H9 (cell line): ENCODE measurements at regions not wholly inside any gene's neighbourhood (a gene's known extent, or its start where the extent isn't known, plus 50 kb on each side); places are given as distances from the start of the nearest gene placed in this dataset.

ENCODE experiments used
- DNase-seq: peaks from one replicate; pipeline ENCODE4 v3.0.0-alpha.2; 2017
- H2AFZ ChIP-seq: one replicate; pipeline ENCODE4 v1.6.1; 2013; ENCODE audit warnings: mild to moderate bottlenecking, low read length, control low read depth, moderate library complexity
- H2AK5ac ChIP-seq: 2 replicates; pipeline ENCODE4 v1.6.1; 2013; ENCODE audit warnings: low read length, control low read depth, mixed read lengths; ENCODE audit not compliant: insufficient read length
- H2BK120ac ChIP-seq: one replicate; pipeline ENCODE4 v1.6.1; 2013; ENCODE audit warnings: low read depth, mild to moderate bottlenecking, low read length, control low read depth, inconsistent platforms; ENCODE audit not compliant: poor library complexity, severe bottlenecking
- H2BK12ac ChIP-seq: 2 replicates; pipeline ENCODE4 v1.6.1; 2013; ENCODE audit warnings: low read length, control low read depth, mixed read lengths, low read depth; ENCODE audit not compliant: insufficient read length
- H2BK15ac ChIP-seq: 2 replicates; pipeline ENCODE4 v1.6.1; 2013; ENCODE audit warnings: low read depth, low read length, control low read depth
- H2BK20ac ChIP-seq: one replicate; pipeline ENCODE4 v1.6.1; 2013; ENCODE audit warnings: low read depth, mild to moderate bottlenecking, low read length, control low read depth, inconsistent platforms; ENCODE audit not compliant: poor library complexity, severe bottlenecking
- H2BK5ac ChIP-seq: 2 replicates; pipeline ENCODE4 v1.6.1; 2013; ENCODE audit warnings: low read length, control low read depth, mixed read lengths; ENCODE audit not compliant: insufficient read length
- H3K14ac ChIP-seq: 2 replicates; pipeline ENCODE4 v1.6.1; 2013; ENCODE audit warnings: low read length, control low read depth; ENCODE audit not compliant: insufficient read depth
- H3K18ac ChIP-seq: 2 replicates; pipeline ENCODE4 v1.6.1; 2013; ENCODE audit warnings: low read depth, mild to moderate bottlenecking, mixed read lengths, low read length, control low read depth; ENCODE audit not compliant: insufficient read length
- H3K23ac ChIP-seq: 2 replicates; pipeline ENCODE4 v1.6.1; 2013; ENCODE audit warnings: low read length, control low read depth, mixed read lengths, low read depth; ENCODE audit not compliant: insufficient read length
- H3K23me2 ChIP-seq: 2 replicates; pipeline ENCODE4 v1.6.1; 2013; ENCODE audit warnings: low read depth, mild to moderate bottlenecking, mixed read lengths, low read length, control low read depth; ENCODE audit not compliant: insufficient read length, poor library complexity, severe bottlenecking
- H3K27ac ChIP-seq: 2 replicates; pipeline ENCODE4 v1.5.1; 2013; ENCODE audit warnings: low read length, control low read depth, mixed read lengths, low read depth; ENCODE audit not compliant: insufficient read length
- H3K27me3 ChIP-seq: 2 replicates; pipeline ENCODE4 v1.6.1; 2013; ENCODE audit warnings: low read length, control low read depth, inconsistent platforms; ENCODE audit not compliant: insufficient read depth
- H3K4ac ChIP-seq: 2 replicates; pipeline ENCODE4 v1.6.1; 2013; ENCODE audit warnings: low read depth, mild to moderate bottlenecking, control low read depth, inconsistent platforms, low read length, moderate library complexity
- H3K4me1 ChIP-seq: 2 replicates; pipeline ENCODE4 v1.6.1; 2013; ENCODE audit warnings: low read length, control low read depth, inconsistent platforms; ENCODE audit not compliant: insufficient read depth
- H3K4me2 ChIP-seq: 2 replicates; pipeline ENCODE4 v1.6.1; 2013; ENCODE audit warnings: low read length, control low read depth, mixed read lengths; ENCODE audit not compliant: insufficient read length, insufficient read depth
- H3K56ac ChIP-seq: 2 replicates; pipeline ENCODE4 v1.6.1; 2013; ENCODE audit warnings: low read depth, mild to moderate bottlenecking, mixed read lengths, low read length, control low read depth; ENCODE audit not compliant: insufficient read length
- H3K79me1 ChIP-seq: 2 replicates; pipeline ENCODE4 v1.6.1; 2013; ENCODE audit warnings: low read depth, mild to moderate bottlenecking, moderate library complexity, low read length, control low read depth, inconsistent platforms; ENCODE audit not compliant: insufficient read depth, poor library complexity, severe bottlenecking
- H3K79me2 ChIP-seq: 2 replicates; pipeline ENCODE4 v1.6.1; 2013; ENCODE audit warnings: low read length, control low read depth, inconsistent platforms; ENCODE audit not compliant: insufficient read depth
- H3K9ac ChIP-seq: 2 replicates; pipeline ENCODE4 v1.6.1; 2013; ENCODE audit warnings: low read length, control low read depth, mixed read lengths; ENCODE audit not compliant: insufficient read length; ENCODE audit errors: extremely low read depth
- H3K9me3 ChIP-seq: one replicate; pipeline ENCODE4 v1.6.1; 2013; ENCODE audit warnings: low read depth, low read length, inconsistent platforms; ENCODE audit not compliant: control insufficient read depth
- H3T11ph ChIP-seq: one replicate; pipeline ENCODE4 v1.6.1; 2013; ENCODE audit warnings: mild to moderate bottlenecking, low read length, control low read depth, inconsistent platforms
- H4K20me1 ChIP-seq: one replicate; pipeline ENCODE4 v1.6.1; 2013; ENCODE audit not compliant: control insufficient read depth, insufficient read length, insufficient read depth
- H4K5ac ChIP-seq: 2 replicates; pipeline ENCODE4 v1.6.1; 2013; ENCODE audit warnings: low read depth, mild to moderate bottlenecking, mixed read lengths, low read length, control low read depth; ENCODE audit not compliant: insufficient read length
- H4K8ac ChIP-seq: replicated peaks from 2 replicates; pipeline ENCODE4 v1.6.1; 2013; ENCODE audit warnings: low read length, control low read depth, mixed read lengths, low read depth; ENCODE audit not compliant: insufficient read length
- H4K91ac ChIP-seq: 2 replicates; pipeline ENCODE4 v1.6.1; 2013; ENCODE audit warnings: low read depth, mild to moderate bottlenecking, moderate library complexity, mixed read lengths, low read length, control low read depth; ENCODE audit not compliant: insufficient read length
- H3K27ac Mint-ChIP-seq, 3 experiments: 2 replicates in 2 of 3; 3 replicates in 1 of 3; pipeline ENCODE4 v1.8.0; 2020 to 2021; ENCODE audit warnings: mixed read lengths in 3 of 3, mild to moderate bottlenecking in 1 of 3, moderate library complexity in 1 of 3
- H3K27me3 Mint-ChIP-seq: 2 replicates; pipeline ENCODE4 v1.8.0; 2021; ENCODE audit warnings: low read depth, mild to moderate bottlenecking, moderate library complexity, mixed read lengths
- H3K36me3 Mint-ChIP-seq, 3 experiments: 2 replicates in 2 of 3; 3 replicates in 1 of 3; pipeline ENCODE4 v1.8.0; 2020 to 2021; ENCODE audit warnings: low read depth in 3 of 3, mixed read lengths in 3 of 3; ENCODE audit not compliant: insufficient read depth in 1 of 3
- H3K4me1 Mint-ChIP-seq, 2 experiments: 2 replicates each; pipeline ENCODE4 v1.8.0; 2020; ENCODE audit warnings: mixed read lengths in 2 of 2
- H3K4me3 Mint-ChIP-seq, 2 experiments: 2 replicates in 1 of 2; 3 replicates in 1 of 2; pipeline ENCODE4 v1.8.0; 2020 to 2021; ENCODE audit warnings: mild to moderate bottlenecking in 2 of 2, mixed read lengths in 2 of 2, moderate library complexity in 1 of 2
- H3K9me3 Mint-ChIP-seq, 2 experiments: 2 replicates in 1 of 2; 3 replicates in 1 of 2; pipeline ENCODE4 v1.8.0; 2020; ENCODE audit warnings: mild to moderate bottlenecking in 2 of 2, mixed read lengths in 2 of 2, moderate library complexity in 1 of 2
- CTCF ChIP-seq: fragments of 200-600 bp; sonication (generic); conservative IDR thresholded peaks from 3 replicates; pipeline ENCODE4 v1.8.0; 2021; ENCODE audit warnings: antibody characterized with exemption, mild to moderate bottlenecking
- WGBS: extraction: QIAGEN DNeasy Blood & Tissue Kit; methylation state at CpG from one replicate; pipeline ENCODE4 v1.1.7; 2013; ENCODE audit warnings: missing lambda C conversion rate, low lambda C conversion rate, mixed read lengths; ENCODE audit not compliant: insufficient read length; ENCODE audit errors: extremely low coverage; 5-methylcytosine and 5-hydroxymethylcytosine counted together

- Histone ChIP-seq H4K8ac (no peak overlapping the region), H4K5ac (no peak overlapping the region), H3K9ac (no peak overlapping the region), H3K4me1 (no peaks in the 10 kb centered on the region), H3K18ac (no peak overlapping the region), H3K79me2 (no peaks in the 10 kb centered on the region), H4K91ac (no peak overlapping the region), H2BK5ac (no peak overlapping the region), H3K23me2 (no peaks in the 10 kb centered on the region), H4K20me1 (no peaks in the 10 kb centered on the region), H3K4me2 (no peak overlapping the region), H2BK12ac (no peak overlapping the region), H3K4ac (no peak overlapping the region), H3K9me3 (no peaks in the 10 kb centered on the region), H3K23ac (no peak overlapping the region), H2BK20ac (no peak overlapping the region), H3T11ph (no peak overlapping the region), H2BK120ac (no peak overlapping the region), H3K14ac (no peak overlapping the region), H3K27ac (no peak overlapping the region), H3K79me1 (no peaks in the 10 kb centered on the region), H2AK5ac (no peak overlapping the region), H2BK15ac (no peak overlapping the region), H2AFZ (no peak overlapping the region), H3K27me3 (no peaks in the 10 kb centered on the region), H3K56ac (no peak overlapping the region)
- no peak for DNase-seq
- Mint-ChIP-seq H3K4me1 (no peaks in the 10 kb centered on the region), H3K9me3 (no peaks in the 10 kb centered on the region), H3K4me3 (no peak overlapping the region), H3K36me3 (no peaks in the 10 kb centered on the region), H3K27me3 (peaks cover 2% of the 10 kb centered on the region), H3K27ac (peak overlapping the region in 1 of 3 experiments; percentile 26; a peak in 1 of 7 replicates)
- TF ChIP-seq CTCF = no peak
- whole genome bisulfite sequencing = no CpG with 5 or more reads among the region's 9 CpGs
Observed at GRCh38 chr20:37611346-37611745, 82.5 kb upstream of the CTNNBL1 start.
